ENCODE measurements at regions not wholly inside any gene's neighbourhood (a gene's known extent, or its start where the extent isn't known, plus 50 kb on each side); places are given as distances from the start of the nearest gene placed in this dataset.

- H3K9me3 Mint-ChIP-seq: no peaks in the 10 kb centered on the region
- no peak overlapping the region for H3K4me3 ChIP-seq (ENCODE audit: low read length)
- H3K27ac Mint-ChIP-seq: no peak overlapping the region
- ChIA-PET CTCF (no interaction called here), POLR2A (no interaction called here)
- no peak for TF ChIP-seq CTCF (IDR thresholded peaks at IDR 0.05)
- H3K27me3 ChIP-seq (ENCODE audit: control insufficient read depth in 1 of 2, insufficient read depth in 2 of 2, low read length in 2 of 2): peaks cover 3 to 7% of the 10 kb centered on the region in 2 experiments
- H3K27me3 Mint-ChIP-seq: peaks cover 31% of the 10 kb centered on the region
- H3K4me1 ChIP-seq (ENCODE audit: insufficient read depth, low read length): no peaks in the 10 kb centered on the region
- DNase-seq (no peak), ATAC-seq (ENCODE audit: poor library complexity) (no peak)
- H3K27ac ChIP-seq (ENCODE audit: low read depth in 1 of 2, low read length in 2 of 2): no peak overlapping the region
- no peaks in the 10 kb centered on the region for H3K36me3 ChIP-seq (ENCODE audit: insufficient read depth, low read length)
- H3K36me3 Mint-ChIP-seq (ENCODE audit: low read depth): no peaks in the 10 kb centered on the region
- H3K4me3 Mint-ChIP-seq: no peak overlapping the region
- H3K4me1 Mint-ChIP-seq (ENCODE audit: low read depth): no peaks in the 10 kb centered on the region
- peaks cover 0 to 3% of the 10 kb centered on the region in 2 experiments for H3K9me3 ChIP-seq (ENCODE audit: control insufficient read depth in 1 of 2, insufficient read depth in 1 of 2, low read length in 2 of 2)
- intact Hi-C loops (cut with DNase I, micrococcal nuclease): no loop called here
Measured at GRCh38 chr1:166017395-166017794, 149.4 kb downstream of the FAM78B start.
